ENCODE measurements at regions not wholly inside any gene's neighbourhood (a gene's known extent, or its start where the extent isn't known, plus 50 kb on each side); places are given as distances from the start of the nearest gene placed in this dataset.

DNA sequence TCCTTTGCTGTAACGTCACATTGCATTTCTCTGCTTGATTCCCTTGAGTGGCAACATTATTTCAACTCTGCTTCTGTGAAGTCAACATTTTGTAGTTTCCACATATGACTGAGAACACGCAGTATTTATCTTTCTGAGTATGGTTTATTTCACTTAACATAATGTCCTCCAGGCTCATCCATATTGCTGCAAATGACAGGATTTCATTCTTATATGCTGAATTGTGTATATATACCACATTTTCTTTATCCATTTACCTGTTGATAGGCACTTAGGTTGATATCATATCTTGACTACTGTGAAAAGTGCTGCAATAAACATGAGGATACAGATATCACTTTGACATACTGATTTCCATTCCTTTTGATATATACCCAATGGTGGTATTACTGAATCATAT lies 878.5 kb downstream of the PLOD2 start (continued):
- TF ChIP-seq, protein P1, sequence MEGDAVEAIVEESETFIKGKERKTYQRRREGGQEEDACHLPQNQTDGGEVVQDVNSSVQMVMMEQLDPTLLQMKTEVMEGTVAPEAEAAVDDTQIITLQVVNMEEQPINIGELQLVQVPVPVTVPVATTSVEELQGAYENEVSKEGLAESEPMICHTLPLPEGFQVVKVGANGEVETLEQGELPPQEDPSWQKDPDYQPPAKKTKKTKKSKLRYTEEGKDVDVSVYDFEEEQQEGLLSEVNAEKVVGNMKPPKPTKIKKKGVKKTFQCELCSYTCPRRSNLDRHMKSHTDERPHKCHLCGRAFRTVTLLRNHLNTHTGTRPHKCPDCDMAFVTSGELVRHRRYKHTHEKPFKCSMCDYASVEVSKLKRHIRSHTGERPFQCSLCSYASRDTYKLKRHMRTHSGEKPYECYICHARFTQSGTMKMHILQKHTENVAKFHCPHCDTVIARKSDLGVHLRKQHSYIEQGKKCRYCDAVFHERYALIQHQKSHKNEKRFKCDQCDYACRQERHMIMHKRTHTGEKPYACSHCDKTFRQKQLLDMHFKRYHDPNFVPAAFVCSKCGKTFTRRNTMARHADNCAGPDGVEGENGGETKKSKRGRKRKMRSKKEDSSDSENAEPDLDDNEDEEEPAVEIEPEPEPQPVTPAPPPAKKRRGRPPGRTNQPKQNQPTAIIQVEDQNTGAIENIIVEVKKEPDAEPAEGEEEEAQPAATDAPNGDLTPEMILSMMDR (IDR thresholded peaks at IDR 0.05; ENCODE audit: low read depth, low read length, missing input control), result no peak
- TF ChIP-seq JUND (IDR thresholded peaks at IDR 0.05) (no peak), FOXA2 (IDR thresholded peaks at IDR 0.05) (no peak), RAD21 (IDR thresholded peaks at IDR 0.05) (no peak), YY1 (IDR thresholded peaks at IDR 0.05) (no peak)
- TF ChIP-seq, protein P2, sequence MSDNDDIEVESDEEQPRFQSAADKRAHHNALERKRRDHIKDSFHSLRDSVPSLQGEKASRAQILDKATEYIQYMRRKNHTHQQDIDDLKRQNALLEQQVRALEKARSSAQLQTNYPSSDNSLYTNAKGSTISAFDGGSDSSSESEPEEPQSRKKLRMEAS (IDR thresholded peaks at IDR 0.05), result no peak

DNA sequence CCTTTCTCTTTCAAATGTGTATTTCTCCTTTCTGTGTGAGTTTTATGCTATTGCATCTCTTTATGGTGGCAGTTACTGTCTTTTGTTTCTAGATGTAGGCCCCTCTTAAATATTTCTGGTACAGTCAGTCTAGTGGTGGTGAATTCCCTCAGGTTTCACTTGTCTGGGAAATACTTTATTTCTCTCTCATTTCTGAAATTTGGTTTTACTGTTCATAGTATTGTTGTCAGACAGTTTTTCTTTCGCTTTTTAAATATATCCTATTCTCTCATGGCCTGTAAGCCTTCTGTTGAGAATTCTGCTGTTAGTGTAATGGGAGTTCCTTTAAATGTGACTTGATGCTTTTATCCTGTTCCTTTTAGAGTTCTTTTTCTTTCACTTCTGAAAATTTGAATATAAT lies 874.0 kb downstream of the PLOD2 start:
- no peak overlapping the region for H3K9ac ChIP-seq (ENCODE audit: low read depth in 1 of 2, low read length in 2 of 2)
- no peaks in the 10 kb centered on the region for H3K36me3 ChIP-seq (ENCODE audit: control insufficient read depth in 4 of 4, insufficient read depth in 3 of 4, low read depth in 1 of 4, low read length in 3 of 4)
- WGBS, result 92% methylated on average over 1 of the region's 1 CpG
- H3K27me3 ChIP-seq (ENCODE audit: control insufficient read depth in 4 of 4, insufficient read depth in 4 of 4, low read length in 3 of 4), result peaks cover 0 to 2% (median 0%) of the 10 kb centered on the region in 4 donors
- TF ChIP-seq HNF4A (conservative IDR thresholded peaks at IDR 0.05), result no peak
- no peak for TF ChIP-seq YY1 (IDR thresholded peaks at IDR 0.05)
- TF ChIP-seq FOXA2 (IDR thresholded peaks at IDR 0.05), result no peak
- no peak for TF ChIP-seq HNF4G (IDR thresholded peaks at IDR 0.05)
- TF ChIP-seq, protein P3, sequence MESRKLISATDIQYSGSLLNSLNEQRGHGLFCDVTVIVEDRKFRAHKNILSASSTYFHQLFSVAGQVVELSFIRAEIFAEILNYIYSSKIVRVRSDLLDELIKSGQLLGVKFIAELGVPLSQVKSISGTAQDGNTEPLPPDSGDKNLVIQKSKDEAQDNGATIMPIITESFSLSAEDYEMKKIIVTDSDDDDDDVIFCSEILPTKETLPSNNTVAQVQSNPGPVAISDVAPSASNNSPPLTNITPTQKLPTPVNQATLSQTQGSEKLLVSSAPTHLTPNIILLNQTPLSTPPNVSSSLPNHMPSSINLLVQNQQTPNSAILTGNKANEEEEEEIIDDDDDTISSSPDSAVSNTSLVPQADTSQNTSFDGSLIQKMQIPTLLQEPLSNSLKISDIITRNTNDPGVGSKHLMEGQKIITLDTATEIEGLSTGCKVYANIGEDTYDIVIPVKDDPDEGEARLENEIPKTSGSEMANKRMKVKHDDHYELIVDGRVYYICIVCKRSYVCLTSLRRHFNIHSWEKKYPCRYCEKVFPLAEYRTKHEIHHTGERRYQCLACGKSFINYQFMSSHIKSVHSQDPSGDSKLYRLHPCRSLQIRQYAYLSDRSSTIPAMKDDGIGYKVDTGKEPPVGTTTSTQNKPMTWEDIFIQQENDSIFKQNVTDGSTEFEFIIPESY (IDR thresholded peaks at IDR 0.05), result no peak
- TF ChIP-seq FOXA1 (IDR thresholded peaks at IDR 0.05), result no peak
- no peak for TF ChIP-seq NR2F2 (IDR thresholded peaks at IDR 0.05)
- no peak for TF ChIP-seq EGR1 (IDR thresholded peaks at IDR 0.05; ENCODE audit: low read depth in 2 of 2)
- TF ChIP-seq JUND (IDR thresholded peaks at IDR 0.05), result no peak
- no peak for TF ChIP-seq SP1 (IDR thresholded peaks at IDR 0.05)
- no peak for TF ChIP-seq RAD21 (IDR thresholded peaks at IDR 0.05)
- TF ChIP-seq, protein P2 (IDR thresholded peaks at IDR 0.05), result no peak
- no peak for DNase-seq (ENCODE audit: low spot score)
- H3K27ac ChIP-seq (ENCODE audit: low read depth in 1 of 2, low read length in 2 of 2), result no peak overlapping the region
- no peaks in the 10 kb centered on the region for H3K4me1 ChIP-seq (ENCODE audit: control insufficient read depth in 4 of 4, insufficient read depth in 4 of 4, low read length in 3 of 4)
- no peaks in the 10 kb centered on the region for H3K9me3 ChIP-seq (ENCODE audit: control insufficient read depth in 4 of 4, low read length in 3 of 4)
- no peak overlapping the region for H3K4me3 ChIP-seq (ENCODE audit: low read depth in 1 of 3, low read length in 3 of 3)

DNA sequence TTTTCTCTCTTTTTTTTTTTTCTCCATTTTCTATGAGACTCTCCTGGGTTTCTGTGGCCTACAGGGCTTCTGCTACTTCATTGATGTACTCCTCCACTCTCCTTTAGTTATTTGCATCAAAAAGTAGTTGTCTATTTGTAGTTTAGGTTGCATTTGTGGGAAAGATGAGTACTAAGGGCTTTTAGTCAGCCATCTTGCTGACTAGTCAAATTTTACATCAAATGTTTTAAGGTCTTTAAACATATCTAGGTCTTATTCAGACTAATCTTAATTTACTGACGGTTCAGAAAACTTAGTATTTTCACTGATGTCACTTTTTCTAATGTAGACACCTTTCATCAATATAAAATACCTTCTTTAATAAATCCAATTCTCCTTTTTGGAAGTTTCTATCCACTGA lies 871.0 kb downstream of the PLOD2 start:
- TF ChIP-seq FOXA2 (IDR thresholded peaks at IDR 0.05) (no peak), RXRA (IDR thresholded peaks at IDR 0.05) (no peak), EGR1 (IDR thresholded peaks at IDR 0.05; ENCODE audit: low read depth in 2 of 2) (no peak), YY1 (IDR thresholded peaks at IDR 0.05) (no peak), GABPA (IDR thresholded peaks at IDR 0.05 in 1 of 2, conservative IDR thresholded peaks at IDR 0.05 in 1 of 2) (no peak), NR2F2 (IDR thresholded peaks at IDR 0.05) (no peak), JUND (IDR thresholded peaks at IDR 0.05) (no peak), HNF4G (IDR thresholded peaks at IDR 0.05) (no peak)
- TF ChIP-seq, protein P4, sequence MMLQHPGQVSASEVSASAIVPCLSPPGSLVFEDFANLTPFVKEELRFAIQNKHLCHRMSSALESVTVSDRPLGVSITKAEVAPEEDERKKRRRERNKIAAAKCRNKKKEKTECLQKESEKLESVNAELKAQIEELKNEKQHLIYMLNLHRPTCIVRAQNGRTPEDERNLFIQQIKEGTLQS (IDR thresholded peaks at IDR 0.05), result no peak
- TF ChIP-seq, protein P1 (IDR thresholded peaks at IDR 0.05; ENCODE audit: low read depth, low read length, missing input control), result no peak
- TF ChIP-seq, protein P2 (IDR thresholded peaks at IDR 0.05), result no peak
- 70% methylated on average over 1 of the region's 1 CpG for WGBS
- no peak overlapping the region for H3K9ac ChIP-seq (ENCODE audit: low read depth in 1 of 2, low read length in 2 of 2)

More for the DNA sequence above, 871.0 kb downstream of the PLOD2 start:
- Histone ChIP-seq H3K4me3 (ENCODE audit: low read depth in 1 of 3, low read length in 3 of 3) (no peak overlapping the region), H3K9me3 (ENCODE audit: control insufficient read depth in 4 of 4, low read length in 3 of 4) (no peaks in the 10 kb centered on the region), H3K27me3 (ENCODE audit: control insufficient read depth in 4 of 4, insufficient read depth in 4 of 4, low read length in 3 of 4) (peaks cover 0 to 2% (median 0%) of the 10 kb centered on the region in 4 donors), H3K27ac (ENCODE audit: low read depth in 1 of 2, low read length in 2 of 2) (no peak overlapping the region), H3K36me3 (ENCODE audit: control insufficient read depth in 4 of 4, insufficient read depth in 3 of 4, low read depth in 1 of 4, low read length in 3 of 4) (no peaks in the 10 kb centered on the region), H3K4me1 (ENCODE audit: control insufficient read depth in 4 of 4, insufficient read depth in 4 of 4, low read length in 3 of 4) (no peaks in the 10 kb centered on the region)
- no peak for DNase-seq (ENCODE audit: low spot score)
